ENCODE measurements at regions not wholly inside any gene's neighbourhood (a gene's known extent, or its start where the extent isn't known, plus 50 kb on each side); places are given as distances from the start of the nearest gene placed in this dataset.
"Not testable (repeated sequence)": the region's sequence is repeated elsewhere in the genome, so short reads cannot be mapped to it uniquely, and the experiment has no call there.

DNA sequence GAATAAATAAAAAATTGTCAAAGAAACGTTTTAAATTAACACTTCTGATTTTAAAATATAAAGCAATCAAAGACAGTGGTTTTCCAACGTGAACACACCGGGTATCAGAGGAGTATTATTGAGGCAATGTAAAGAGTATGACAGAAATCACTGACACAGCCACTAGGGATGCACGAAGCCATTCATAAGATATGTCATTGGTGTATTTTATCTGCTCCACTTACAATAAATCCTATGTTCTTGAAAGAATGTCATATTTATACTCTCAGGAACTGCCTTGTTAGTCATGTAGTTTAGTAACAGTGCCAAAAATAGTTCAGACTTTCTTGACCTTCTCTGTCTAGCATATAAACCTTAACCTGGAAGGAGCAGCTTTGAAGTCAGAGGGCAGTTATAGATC is 835.0 kb upstream of the NCAM2 start:
- Histone ChIP-seq H3K27me3 (replicated peaks; ENCODE audit: control insufficient read depth, insufficient read depth, low read length) (no peaks in the 10 kb centered on the region), H3K4me3 (replicated peaks; ENCODE audit: low read depth, low read length) (no peak overlapping the region), H3K36me3 (ENCODE audit: control insufficient read depth, insufficient read depth, low read length) (no peaks in the 10 kb centered on the region)
- no peak for TF ChIP-seq CTCF (IDR thresholded peaks at IDR 0.05; ENCODE audit: insufficient read depth, low read length, poor library complexity, severe bottlenecking)
- no peak for DNase-seq (ENCODE audit: extremely low read depth, insufficient read length)

GRCh38 chr21:20167059-20167458 is 831.1 kb upstream of the NCAM2 start:
- H3K36me3 ChIP-seq (ENCODE audit: control insufficient read depth, insufficient read depth, low read length), result no peaks in the 10 kb centered on the region
- H3K4me3 ChIP-seq (replicated peaks; ENCODE audit: low read depth, low read length), result no peak overlapping the region
- H3K27me3 ChIP-seq (replicated peaks; ENCODE audit: control insufficient read depth, insufficient read depth, low read length), result no peaks in the 10 kb centered on the region
- TF ChIP-seq CTCF (IDR thresholded peaks at IDR 0.05; ENCODE audit: insufficient read depth, low read length, poor library complexity, severe bottlenecking), result no peak
- no peak for DNase-seq (ENCODE audit: extremely low read depth, insufficient read length)

DNA sequence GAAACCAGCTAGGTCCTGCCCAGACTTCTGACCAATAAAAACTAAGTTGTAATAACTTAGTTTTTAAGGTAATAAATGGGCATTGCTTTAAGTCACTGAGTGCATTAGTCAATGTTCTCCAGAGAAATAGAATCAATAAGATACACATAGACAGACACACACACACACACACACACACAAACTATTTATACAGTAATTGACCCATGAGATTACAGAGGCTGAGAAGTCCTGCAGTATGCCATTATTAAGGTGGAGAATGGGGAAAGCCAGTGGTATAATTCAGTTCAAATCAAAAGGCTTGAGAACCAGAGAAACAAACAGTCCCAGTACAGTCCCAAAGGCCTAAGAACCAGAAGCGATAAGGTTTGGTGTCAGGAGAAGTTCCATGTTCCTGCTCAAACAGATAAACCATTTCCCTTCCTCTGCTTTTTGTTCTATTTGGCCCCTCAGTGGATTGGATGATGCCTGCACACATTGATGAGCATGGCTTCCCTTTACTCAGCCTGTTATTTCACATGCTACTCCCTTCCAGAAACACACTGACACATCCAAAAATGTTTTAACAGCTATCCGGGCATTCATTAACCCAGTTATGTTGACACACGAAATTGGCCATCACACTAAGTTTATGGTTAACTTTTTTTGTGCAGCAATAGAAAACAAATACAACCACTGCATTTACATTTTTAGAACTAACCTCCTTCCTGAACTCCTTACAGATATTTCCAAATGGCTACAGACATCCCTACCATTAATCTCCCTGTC is 828.2 kb upstream of the NCAM2 start:
- Histone ChIP-seq H3K36me3 (ENCODE audit: control insufficient read depth, insufficient read depth, low read length) (no peaks in the 10 kb centered on the region), H3K4me3 (replicated peaks; ENCODE audit: low read depth, low read length) (no peak overlapping the region), H3K27me3 (replicated peaks; ENCODE audit: control insufficient read depth, insufficient read depth, low read length) (no peaks in the 10 kb centered on the region)
- DNase-seq (ENCODE audit: extremely low read depth, insufficient read length), result no peak
- TF ChIP-seq CTCF (IDR thresholded peaks at IDR 0.05; ENCODE audit: insufficient read depth, low read length, poor library complexity, severe bottlenecking), result no peak

DNA sequence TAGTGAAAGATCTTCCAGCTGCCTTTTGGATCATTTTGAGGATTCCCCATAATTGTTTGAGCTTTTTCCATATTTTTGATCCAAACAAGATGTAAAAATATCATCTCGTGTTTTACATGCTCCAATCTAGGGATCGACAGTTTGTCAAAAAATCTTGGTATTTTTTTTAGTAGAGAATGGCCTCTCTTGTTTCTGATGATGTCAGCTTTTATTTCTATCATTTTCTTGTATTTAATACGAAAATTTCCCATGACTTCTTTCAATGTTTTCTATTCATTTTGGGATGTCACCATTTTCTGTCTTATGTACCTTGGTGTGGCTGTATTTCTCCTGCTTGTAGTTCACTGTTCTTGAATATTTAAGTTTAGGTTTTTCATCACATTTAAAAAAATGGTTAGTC is 812.0 kb upstream of the NCAM2 start:
- no peak for TF ChIP-seq CTCF (IDR thresholded peaks at IDR 0.05; ENCODE audit: insufficient read depth, low read length, poor library complexity, severe bottlenecking)
- H3K27me3 ChIP-seq (replicated peaks; ENCODE audit: control insufficient read depth, insufficient read depth, low read length), result no peaks in the 10 kb centered on the region

GRCh38 chr21:20187028-20187427 is 811.2 kb upstream of the NCAM2 start:
- H3K27me3 ChIP-seq (replicated peaks; ENCODE audit: control insufficient read depth, insufficient read depth, low read length), result no peaks in the 10 kb centered on the region
- no peaks in the 10 kb centered on the region for H3K36me3 ChIP-seq (ENCODE audit: control insufficient read depth, insufficient read depth, low read length)
- no peak for DNase-seq (ENCODE audit: extremely low read depth, insufficient read length)
- H3K4me3 ChIP-seq (replicated peaks; ENCODE audit: low read depth, low read length), result no peak overlapping the region
- no peak for TF ChIP-seq CTCF (IDR thresholded peaks at IDR 0.05; ENCODE audit: insufficient read depth, low read length, poor library complexity, severe bottlenecking)

More for the DNA sequence above, 812.0 kb upstream of the NCAM2 start:
- Histone ChIP-seq H3K36me3 (ENCODE audit: control insufficient read depth, insufficient read depth, low read length) (no peaks in the 10 kb centered on the region), H3K4me3 (replicated peaks; ENCODE audit: low read depth, low read length) (no peak overlapping the region)
- no peak for DNase-seq (ENCODE audit: extremely low read depth, insufficient read length)

DNA sequence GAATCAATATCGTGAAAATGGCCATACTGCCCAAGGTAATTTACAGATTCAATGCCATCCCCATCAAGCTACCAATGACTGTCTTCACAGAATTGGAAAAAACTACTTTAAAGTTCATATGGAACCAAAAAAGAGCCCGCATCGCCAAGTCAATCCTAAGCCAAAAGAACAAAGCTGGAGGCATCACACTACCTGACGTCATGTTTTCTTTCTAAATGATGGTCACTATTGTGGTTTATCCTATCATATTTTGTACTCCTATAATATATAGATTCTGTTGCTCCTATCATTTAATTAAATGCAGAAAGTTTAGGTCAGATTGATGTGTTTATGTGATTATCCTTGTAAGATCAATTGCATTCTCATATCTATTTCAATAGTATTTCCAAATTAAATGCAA is 796.9 kb upstream of the NCAM2 start:
- not testable (repeated sequence) for DNase-seq (ENCODE audit: extremely low read depth, insufficient read length); H3K36me3 ChIP-seq (ENCODE audit: control insufficient read depth, insufficient read depth, low read length); H3K27me3 ChIP-seq (replicated peaks; ENCODE audit: control insufficient read depth, insufficient read depth, low read length); H3K4me3 ChIP-seq (replicated peaks; ENCODE audit: low read depth, low read length)

All from GM06990 (cell line).